H1 (cell line): ENCODE measurements at regions not wholly inside any gene's neighbourhood (a gene's known extent, or its start where the extent isn't known, plus 50 kb on each side); places are given as distances from the start of the nearest gene placed in this dataset.

Source experiments
- CTCF ChIA-PET: fragments of 300-600 bp; sonication (Branson Sonifier 250); formaldehyde crosslinking; loops from one replicate; lab custom pipeline; 2021; ENCODE audit not compliant: partially characterized antibody; lab: Charles Lee
- POLR2A ChIA-PET: fragments of 300-600 bp; sonication (Branson Sonifier 250); formaldehyde crosslinking; loops from one replicate; lab custom pipeline; 2021; ENCODE audit warnings: inconsistent platforms; ENCODE audit not compliant: partially characterized antibody; lab: Charles Lee
- DNase-seq, 2 experiments: peaks; one replicate each; pipeline versions ENCODE4 v3.0.0 to v3.0.0-alpha.2; 2010 to 2022; ENCODE audit warnings: low spot score in 2 of 2, low read depth in 1 of 2, mixed read lengths in 1 of 2
- FAIRE-seq: peaks from 2 replicates; lab custom pipeline; 2011; peaks lifted over from hg19 to GRCh38; lab: Jason Lieb, UNC
- H2AFZ ChIP-seq: 2 replicates; pipeline ENCODE4 v1.8.1; 2012; ENCODE audit warnings: low read length, inconsistent platforms
- H2AK5ac ChIP-seq: 2 replicates; pipeline ENCODE4 v1.6.1; 2013; ENCODE audit warnings: low read depth, low read length
- H2BK120ac ChIP-seq: replicated peaks from 2 replicates; pipeline ENCODE3; 2013; ENCODE audit warnings: low read depth, low read length, inconsistent platforms
- H2BK12ac ChIP-seq: 2 replicates; pipeline ENCODE4 v1.6.1; 2013; ENCODE audit warnings: low read depth, low read length
- H2BK15ac ChIP-seq: 2 replicates; pipeline ENCODE4 v1.6.1; 2013; ENCODE audit warnings: low read length
- H2BK20ac ChIP-seq: 2 replicates; pipeline ENCODE4 v1.6.1; 2013; ENCODE audit warnings: low read length
- H2BK5ac ChIP-seq: 2 replicates; pipeline ENCODE4 v1.6.1; 2013; ENCODE audit warnings: low read depth, low read length
- H3K14ac ChIP-seq: 2 replicates; pipeline ENCODE4 v1.6.1; 2013; ENCODE audit warnings: inconsistent platforms; ENCODE audit not compliant: insufficient read length
- H3K18ac ChIP-seq: 2 replicates; pipeline ENCODE4 v1.6.1; 2013; ENCODE audit warnings: low read length; ENCODE audit errors: extremely low read depth
- H3K23ac ChIP-seq: 2 replicates; pipeline ENCODE4 v1.6.1; 2013; ENCODE audit warnings: inconsistent platforms; ENCODE audit not compliant: insufficient read length
- H3K23me2 ChIP-seq: 2 replicates; pipeline ENCODE4 v1.6.1; 2013; ENCODE audit warnings: low read depth, low read length
- H3K27ac ChIP-seq: 2 replicates; pipeline ENCODE4 v1.6.1; 2011; ENCODE audit warnings: low read depth, low read length, inconsistent platforms
- H3K27me3 ChIP-seq, 4 experiments: replicated peaks in 1 of 4; 1 replicate in 1 of 4; 2 replicates in 3 of 4; pipeline versions ENCODE4 v1.6.1 to v1.8.1; 2011 to 2013; ENCODE audit warnings: low read length in 3 of 4, mild to moderate bottlenecking in 3 of 4, inconsistent platforms in 2 of 4, mixed read lengths in 2 of 4, moderate library complexity in 1 of 4; ENCODE audit not compliant: control insufficient read depth in 3 of 4, insufficient read depth in 3 of 4; ENCODE audit errors: extremely low read depth in 1 of 4
- H3K36me3 ChIP-seq, 4 experiments: 2 replicates each; pipeline versions ENCODE4 v1.6.1 to v1.8.1; 2011 to 2013; ENCODE audit warnings: mild to moderate bottlenecking in 4 of 4, low read length in 3 of 4, moderate library complexity in 2 of 4, control low read depth in 1 of 4, inconsistent platforms in 1 of 4; ENCODE audit not compliant: insufficient read depth in 4 of 4, control insufficient read depth in 2 of 4
- H3K4ac ChIP-seq: replicated peaks from 2 replicates; pipeline ENCODE3; 2013; ENCODE audit warnings: low read length, low read depth, mixed read lengths, inconsistent platforms; ENCODE audit not compliant: insufficient read length
- H3K4me1 ChIP-seq, 4 experiments: replicated peaks in 1 of 4; 1 replicate in 1 of 4; 2 replicates in 3 of 4; pipeline versions ENCODE4 v1.6.1 to v1.8.1; 2011 to 2013; ENCODE audit warnings: low read length in 3 of 4, inconsistent platforms in 2 of 4, mixed read lengths in 1 of 4; ENCODE audit not compliant: insufficient read depth in 4 of 4, control insufficient read depth in 3 of 4
- H3K4me2 ChIP-seq, 2 experiments: 2 replicates each; pipeline versions ENCODE4 v1.6.1 to v1.8.1; 2011 to 2013; ENCODE audit warnings: low read depth in 2 of 2, low read length in 2 of 2, control low read depth in 1 of 2, inconsistent platforms in 1 of 2, mild to moderate bottlenecking in 1 of 2; ENCODE audit not compliant: insufficient read depth in 1 of 2
- H3K4me3 ChIP-seq, 4 experiments: fragments of 200-600, 300-600 bp in 1 of 4; sonication (generic), shearing (Covaris generic), sonication (Bioruptor Twin) in 1 of 4; 2 replicates each; pipeline versions ENCODE4 v1.5.1 to v1.8.1; 2011 to 2016; ENCODE audit warnings: low read length in 4 of 4, low read depth in 3 of 4, control low read depth in 2 of 4, inconsistent platforms in 2 of 4, mild to moderate bottlenecking in 2 of 4, mixed read lengths in 1 of 4, moderate library complexity in 1 of 4; ENCODE audit not compliant: insufficient read depth in 2 of 4; ENCODE audit errors: extremely low read depth in 1 of 4
- H3K56ac ChIP-seq: replicated peaks from 2 replicates; pipeline ENCODE3; 2013; ENCODE audit warnings: low read depth, mild to moderate bottlenecking, mixed read lengths, low read length, inconsistent platforms; ENCODE audit not compliant: insufficient read length
- H3K79me1 ChIP-seq: 2 replicates; pipeline ENCODE4 v1.6.1; 2013; ENCODE audit warnings: low read depth, low read length, control low read depth
- H3K79me2 ChIP-seq, 2 experiments: 2 replicates each; pipeline versions ENCODE4 v1.6.1 to v1.8.1; 2012 to 2013; ENCODE audit warnings: low read length in 2 of 2, mild to moderate bottlenecking in 2 of 2, inconsistent platforms in 1 of 2; ENCODE audit not compliant: insufficient read depth in 2 of 2, control insufficient read depth in 1 of 2
- H3K9ac ChIP-seq, 4 experiments: replicated peaks in 1 of 4; 1 replicate in 1 of 4; 2 replicates in 3 of 4; pipeline versions ENCODE4 v1.6.1 to v1.8.1; 2011 to 2013; ENCODE audit warnings: low read depth in 3 of 4, low read length in 3 of 4, control low read depth in 2 of 4, mild to moderate bottlenecking in 2 of 4, moderate library complexity in 2 of 4, inconsistent platforms in 1 of 4; ENCODE audit errors: extremely low read depth in 1 of 4
- H3K9me3 ChIP-seq, 2 experiments: 2 replicates each; pipeline versions ENCODE4 v1.6.1 to v1.8.1; 2012 to 2013; ENCODE audit warnings: mild to moderate bottlenecking in 2 of 2, moderate library complexity in 2 of 2, control low read depth in 1 of 2, inconsistent platforms in 1 of 2, low read depth in 1 of 2, low read length in 1 of 2, mixed read lengths in 1 of 2; ENCODE audit not compliant: insufficient read depth in 2 of 2
- H4K20me1 ChIP-seq, 2 experiments: replicated peaks in 1 of 2; 2 replicates each; pipeline versions ENCODE3 to v1.8.1; 2011 to 2013; ENCODE audit warnings: inconsistent platforms in 2 of 2, low read length in 2 of 2, mild to moderate bottlenecking in 1 of 2; ENCODE audit not compliant: insufficient read depth in 2 of 2, control insufficient read depth in 1 of 2
- H4K5ac ChIP-seq: 2 replicates; pipeline ENCODE4 v1.6.1; 2013; ENCODE audit warnings: low read length, low read depth, mixed read lengths, inconsistent platforms; ENCODE audit not compliant: insufficient read length
- H4K8ac ChIP-seq: 2 replicates; pipeline ENCODE4 v1.8.0; 2013; ENCODE audit warnings: mild to moderate bottlenecking, moderate library complexity, low read length, inconsistent platforms; ENCODE audit not compliant: insufficient read depth; ENCODE audit errors: extremely low read depth
- H4K91ac ChIP-seq: replicated peaks from 2 replicates; pipeline ENCODE3; 2013; ENCODE audit warnings: low read length, mixed read lengths, inconsistent platforms; ENCODE audit not compliant: insufficient read length
- GABPA ChIP-seq: IDR thresholded peaks from 2 replicates; pipeline ENCODE4 v1.6.1; 2011; ENCODE audit warnings: mild to moderate bottlenecking, low read length, moderate library complexity, borderline replicate concordance; ENCODE audit not compliant: insufficient read depth
- JUN ChIP-seq: IDR thresholded peaks from 2 replicates; pipeline ENCODE4 v1.6.1; 2011; ENCODE audit warnings: low read depth, mild to moderate bottlenecking, improper control_type of control experiment, low read length
- KDM1A ChIP-seq: fragments of 200-600, 300-600 bp; sonication (generic); IDR thresholded peaks from 2 replicates; pipeline ENCODE4 v1.7.1; 2016; ENCODE audit warnings: mild to moderate bottlenecking, low read length, borderline replicate concordance
- RXRA ChIP-seq: IDR thresholded peaks from 2 replicates; pipeline ENCODE4 v1.6.1; 2011; ENCODE audit warnings: low read depth, mild to moderate bottlenecking, low read length, moderate library complexity; ENCODE audit not compliant: insufficient read depth
- TCF12 ChIP-seq: IDR thresholded peaks from 2 replicates; pipeline ENCODE4 v1.6.1; 2011; ENCODE audit warnings: low read depth, mild to moderate bottlenecking, low read length
- WGBS, 2 experiments: shearing (Covaris generic) in 1 of 2; methylation state at CpG; one replicate each; pipeline versions ENCODE4 v1.1.6 to v1.1.7; 2013 to 2015; ENCODE audit warnings: low lambda C conversion rate in 2 of 2, mixed read lengths in 2 of 2, inconsistent platforms in 1 of 2, low coverage in 1 of 2, missing lambda C conversion rate in 1 of 2; ENCODE audit not compliant: insufficient replicate concordance in 2 of 2, insufficient coverage in 1 of 2, insufficient read length in 1 of 2; ENCODE audit errors: extremely low coverage in 1 of 2, missing lambda C conversion rate in 1 of 2; 5-methylcytosine and 5-hydroxymethylcytosine counted together
- TF ChIP-seq, protein P1 (sequence below): IDR thresholded peaks from 2 replicates; pipeline ENCODE4 v1.6.1; 2012; ENCODE audit warnings: inconsistent platforms
- TF ChIP-seq, protein P2 (sequence below), 3 experiments: IDR thresholded peaks; 1 replicate in 2 of 3; 2 replicates in 1 of 3; pipeline versions ENCODE4 v1.5.1 to v1.6.1; 2011; ENCODE audit warnings: low read length in 3 of 3, mild to moderate bottlenecking in 3 of 3, inconsistent platforms in 2 of 3, low read depth in 1 of 3, moderate library complexity in 1 of 3; ENCODE audit not compliant: insufficient read depth in 1 of 3; ENCODE audit errors: control extremely low read depth in 1 of 3
- TF ChIP-seq, protein P3 (sequence below): IDR thresholded peaks from 2 replicates; pipeline ENCODE4 v1.6.1; 2011; ENCODE audit warnings: low read length, improper control_type of control experiment

DNA sequence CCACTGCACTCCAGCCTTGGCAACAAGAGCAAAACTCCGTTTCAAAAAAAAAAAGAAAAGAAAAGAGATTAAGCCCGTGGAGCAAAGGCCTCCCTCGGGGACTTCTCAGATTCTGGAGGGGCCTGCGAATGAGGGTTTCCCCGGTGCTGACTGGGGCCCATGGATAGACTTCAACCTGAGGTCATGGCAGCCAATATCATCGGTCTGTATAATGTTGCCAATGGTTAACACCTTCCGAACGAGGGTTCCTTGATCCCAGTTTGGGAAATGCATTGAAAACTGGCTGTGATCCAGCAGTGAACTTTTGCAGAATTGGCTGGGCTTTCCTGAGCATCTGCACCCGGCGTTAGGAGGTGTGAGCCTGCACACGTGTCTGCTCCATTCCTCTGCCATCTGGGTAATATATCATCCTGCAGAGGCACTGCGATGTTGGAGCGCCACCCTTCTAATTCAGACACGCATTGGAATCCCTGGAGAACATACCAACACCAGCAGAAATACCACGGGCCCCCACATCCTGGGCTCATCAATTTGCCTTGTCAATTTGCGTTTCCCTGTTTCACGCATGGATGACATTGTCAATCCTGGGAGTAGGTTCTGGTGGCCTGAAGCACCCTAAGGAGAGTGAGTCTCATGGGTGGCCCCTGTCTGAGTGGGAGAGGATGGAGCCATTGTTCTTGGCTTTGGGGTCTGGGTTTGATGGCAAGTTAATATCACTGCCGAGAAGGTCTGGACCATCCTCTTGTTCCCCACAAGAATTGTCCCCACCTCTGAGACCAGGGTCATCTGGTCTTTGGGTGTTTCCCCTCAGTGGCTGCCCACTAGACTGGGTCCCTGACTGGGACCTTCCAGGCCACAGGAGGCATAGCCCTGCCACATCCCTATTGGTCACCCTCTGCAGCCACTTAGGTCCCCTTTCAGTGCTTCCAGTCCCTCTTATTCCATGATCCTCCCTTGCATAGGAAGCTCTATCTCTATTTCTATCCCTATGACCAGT is 441.0 kb downstream of the PTPRU start:
- POLR2A ChIA-PET = no interaction called here
- CTCF ChIA-PET = no interaction called here
- TF ChIP-seq, protein P1, sequence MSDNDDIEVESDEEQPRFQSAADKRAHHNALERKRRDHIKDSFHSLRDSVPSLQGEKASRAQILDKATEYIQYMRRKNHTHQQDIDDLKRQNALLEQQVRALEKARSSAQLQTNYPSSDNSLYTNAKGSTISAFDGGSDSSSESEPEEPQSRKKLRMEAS = no peak
- no peak for TF ChIP-seq GABPA
- no peak for TF ChIP-seq TCF12
- TF ChIP-seq, protein P2, sequence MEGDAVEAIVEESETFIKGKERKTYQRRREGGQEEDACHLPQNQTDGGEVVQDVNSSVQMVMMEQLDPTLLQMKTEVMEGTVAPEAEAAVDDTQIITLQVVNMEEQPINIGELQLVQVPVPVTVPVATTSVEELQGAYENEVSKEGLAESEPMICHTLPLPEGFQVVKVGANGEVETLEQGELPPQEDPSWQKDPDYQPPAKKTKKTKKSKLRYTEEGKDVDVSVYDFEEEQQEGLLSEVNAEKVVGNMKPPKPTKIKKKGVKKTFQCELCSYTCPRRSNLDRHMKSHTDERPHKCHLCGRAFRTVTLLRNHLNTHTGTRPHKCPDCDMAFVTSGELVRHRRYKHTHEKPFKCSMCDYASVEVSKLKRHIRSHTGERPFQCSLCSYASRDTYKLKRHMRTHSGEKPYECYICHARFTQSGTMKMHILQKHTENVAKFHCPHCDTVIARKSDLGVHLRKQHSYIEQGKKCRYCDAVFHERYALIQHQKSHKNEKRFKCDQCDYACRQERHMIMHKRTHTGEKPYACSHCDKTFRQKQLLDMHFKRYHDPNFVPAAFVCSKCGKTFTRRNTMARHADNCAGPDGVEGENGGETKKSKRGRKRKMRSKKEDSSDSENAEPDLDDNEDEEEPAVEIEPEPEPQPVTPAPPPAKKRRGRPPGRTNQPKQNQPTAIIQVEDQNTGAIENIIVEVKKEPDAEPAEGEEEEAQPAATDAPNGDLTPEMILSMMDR (IDR thresholded peaks at IDR 0.05; ENCODE audit: control extremely low read depth in 1 of 3, insufficient read depth in 1 of 3, low read depth in 1 of 3, low read length in 3 of 3) = no peak
- TF ChIP-seq, protein P3, sequence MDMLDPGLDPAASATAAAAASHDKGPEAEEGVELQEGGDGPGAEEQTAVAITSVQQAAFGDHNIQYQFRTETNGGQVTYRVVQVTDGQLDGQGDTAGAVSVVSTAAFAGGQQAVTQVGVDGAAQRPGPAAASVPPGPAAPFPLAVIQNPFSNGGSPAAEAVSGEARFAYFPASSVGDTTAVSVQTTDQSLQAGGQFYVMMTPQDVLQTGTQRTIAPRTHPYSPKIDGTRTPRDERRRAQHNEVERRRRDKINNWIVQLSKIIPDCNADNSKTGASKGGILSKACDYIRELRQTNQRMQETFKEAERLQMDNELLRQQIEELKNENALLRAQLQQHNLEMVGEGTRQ = no peak
- TF ChIP-seq JUN = no peak
- TF ChIP-seq KDM1A = no peak
- no peak for TF ChIP-seq RXRA

More for the DNA sequence above, 441.0 kb downstream of the PTPRU start:
- H3K9me3 ChIP-seq = peaks cover 0 to 5% of the 10 kb centered on the region in 2 experiments; a peak in 1 of 4 replicates
- H2BK15ac ChIP-seq = no peak overlapping the region
- H3K4me2 ChIP-seq = no peak overlapping the region
- DNase-seq (peak in 1 of 2 experiments; percentile 24), FAIRE-seq (no peak)
- H3K23me2 ChIP-seq = no peaks in the 10 kb centered on the region
- H3K4ac ChIP-seq = no peak overlapping the region
- H2BK12ac ChIP-seq = no peak overlapping the region
- no peak overlapping the region for H3K56ac ChIP-seq
- no peaks in the 10 kb centered on the region for H3K79me1 ChIP-seq
- no peak overlapping the region for H2BK5ac ChIP-seq
- H4K8ac ChIP-seq = no peak overlapping the region
- no peak overlapping the region for H2AK5ac ChIP-seq
- H3K4me3 ChIP-seq = no peak overlapping the region
- no peak overlapping the region for H2BK120ac ChIP-seq
- 89% methylated on average over 18 of the region's 18 CpGs; no CpG with 5 or more reads in 1 of the 2 experiments for WGBS, 2 experiments
- H2AFZ ChIP-seq = no peak overlapping the region
- H3K18ac ChIP-seq = no peak overlapping the region
- H3K23ac ChIP-seq = no peak overlapping the region
- no peak overlapping the region for H2BK20ac ChIP-seq
- H4K91ac ChIP-seq = no peak overlapping the region
- no peaks in the 10 kb centered on the region for H3K27me3 ChIP-seq
- H3K79me2 ChIP-seq = no peaks in the 10 kb centered on the region
- H3K9ac ChIP-seq = no peak overlapping the region
- no peaks in the 10 kb centered on the region for H3K36me3 ChIP-seq
- H3K14ac ChIP-seq = no peak overlapping the region
- no peaks in the 10 kb centered on the region; a peak in 1 of 7 replicates for H3K4me1 ChIP-seq
- no peak overlapping the region for H3K27ac ChIP-seq
- no peak overlapping the region for H4K5ac ChIP-seq
- H4K20me1 ChIP-seq = no peaks in the 10 kb centered on the region
